ENCODE measurements at regions not wholly inside any gene's neighbourhood (a gene's known extent, or its start where the extent isn't known, plus 50 kb on each side); places are given as distances from the start of the nearest gene placed in this dataset.

DNA sequence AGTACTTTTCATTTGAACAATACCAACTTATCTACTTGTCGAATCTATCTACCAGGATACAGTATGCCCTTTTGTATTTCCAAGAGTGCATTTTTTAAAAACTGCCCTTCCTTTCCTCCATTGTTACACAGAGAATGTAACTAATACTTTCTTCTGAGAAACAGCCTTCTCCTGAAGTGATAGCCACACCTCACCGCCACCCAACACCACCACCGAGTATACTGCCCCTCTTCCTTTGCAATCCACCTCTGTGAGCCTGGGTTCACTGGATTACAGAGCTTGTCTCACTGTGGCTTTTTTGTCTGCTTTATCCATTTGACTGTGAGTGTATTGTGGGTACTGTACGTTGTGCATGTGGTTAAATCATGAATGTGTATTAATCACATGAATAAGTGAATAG, 305.4 kb downstream of the KLF12 start:
- TF ChIP-seq, protein P1, sequence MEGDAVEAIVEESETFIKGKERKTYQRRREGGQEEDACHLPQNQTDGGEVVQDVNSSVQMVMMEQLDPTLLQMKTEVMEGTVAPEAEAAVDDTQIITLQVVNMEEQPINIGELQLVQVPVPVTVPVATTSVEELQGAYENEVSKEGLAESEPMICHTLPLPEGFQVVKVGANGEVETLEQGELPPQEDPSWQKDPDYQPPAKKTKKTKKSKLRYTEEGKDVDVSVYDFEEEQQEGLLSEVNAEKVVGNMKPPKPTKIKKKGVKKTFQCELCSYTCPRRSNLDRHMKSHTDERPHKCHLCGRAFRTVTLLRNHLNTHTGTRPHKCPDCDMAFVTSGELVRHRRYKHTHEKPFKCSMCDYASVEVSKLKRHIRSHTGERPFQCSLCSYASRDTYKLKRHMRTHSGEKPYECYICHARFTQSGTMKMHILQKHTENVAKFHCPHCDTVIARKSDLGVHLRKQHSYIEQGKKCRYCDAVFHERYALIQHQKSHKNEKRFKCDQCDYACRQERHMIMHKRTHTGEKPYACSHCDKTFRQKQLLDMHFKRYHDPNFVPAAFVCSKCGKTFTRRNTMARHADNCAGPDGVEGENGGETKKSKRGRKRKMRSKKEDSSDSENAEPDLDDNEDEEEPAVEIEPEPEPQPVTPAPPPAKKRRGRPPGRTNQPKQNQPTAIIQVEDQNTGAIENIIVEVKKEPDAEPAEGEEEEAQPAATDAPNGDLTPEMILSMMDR (IDR thresholded peaks at IDR 0.05): no peak

DNA sequence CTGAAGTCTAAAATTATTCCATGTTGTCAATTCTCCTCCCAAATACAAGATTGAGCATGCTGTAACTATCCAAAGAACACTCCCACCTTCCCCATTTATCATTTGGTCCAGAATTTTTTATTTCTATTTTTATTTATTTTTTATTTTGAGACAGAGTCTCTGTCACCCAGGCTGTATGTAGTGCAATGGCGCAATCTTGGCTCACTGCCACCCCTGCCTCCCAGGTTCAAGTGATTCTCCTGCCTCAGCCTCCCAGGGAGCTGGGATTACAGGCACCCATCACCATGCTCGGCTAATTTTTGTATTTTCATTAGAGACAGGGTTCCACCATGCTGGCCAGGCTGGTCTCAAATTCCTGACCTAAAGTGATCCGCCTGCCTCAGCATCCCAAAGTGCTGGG, 306.8 kb downstream of the KLF12 start:
- TF ChIP-seq, protein P1 (IDR thresholded peaks at IDR 0.05): no peak

DNA sequence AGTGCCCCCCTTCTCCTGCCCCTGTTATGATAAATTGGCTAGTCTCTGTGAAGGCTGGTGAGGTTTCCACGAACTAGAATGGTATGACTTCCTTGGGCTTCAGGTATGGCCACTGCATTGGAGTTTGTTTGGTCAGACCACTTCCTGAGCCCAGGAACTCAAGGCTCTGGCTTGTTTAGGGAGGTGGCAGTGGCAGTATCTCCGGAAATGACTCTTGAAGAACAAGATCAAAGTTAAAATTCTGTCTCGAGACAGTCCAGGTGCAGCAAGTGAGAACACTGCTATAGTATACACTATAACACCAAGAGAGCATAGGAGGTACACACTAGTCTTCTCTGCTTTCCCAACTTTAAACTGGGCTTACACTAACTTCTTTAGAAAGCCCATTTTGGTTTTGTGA, 309.1 kb downstream of the KLF12 start:
- TF ChIP-seq, protein P1 (IDR thresholded peaks at IDR 0.05): no peak

DNA sequence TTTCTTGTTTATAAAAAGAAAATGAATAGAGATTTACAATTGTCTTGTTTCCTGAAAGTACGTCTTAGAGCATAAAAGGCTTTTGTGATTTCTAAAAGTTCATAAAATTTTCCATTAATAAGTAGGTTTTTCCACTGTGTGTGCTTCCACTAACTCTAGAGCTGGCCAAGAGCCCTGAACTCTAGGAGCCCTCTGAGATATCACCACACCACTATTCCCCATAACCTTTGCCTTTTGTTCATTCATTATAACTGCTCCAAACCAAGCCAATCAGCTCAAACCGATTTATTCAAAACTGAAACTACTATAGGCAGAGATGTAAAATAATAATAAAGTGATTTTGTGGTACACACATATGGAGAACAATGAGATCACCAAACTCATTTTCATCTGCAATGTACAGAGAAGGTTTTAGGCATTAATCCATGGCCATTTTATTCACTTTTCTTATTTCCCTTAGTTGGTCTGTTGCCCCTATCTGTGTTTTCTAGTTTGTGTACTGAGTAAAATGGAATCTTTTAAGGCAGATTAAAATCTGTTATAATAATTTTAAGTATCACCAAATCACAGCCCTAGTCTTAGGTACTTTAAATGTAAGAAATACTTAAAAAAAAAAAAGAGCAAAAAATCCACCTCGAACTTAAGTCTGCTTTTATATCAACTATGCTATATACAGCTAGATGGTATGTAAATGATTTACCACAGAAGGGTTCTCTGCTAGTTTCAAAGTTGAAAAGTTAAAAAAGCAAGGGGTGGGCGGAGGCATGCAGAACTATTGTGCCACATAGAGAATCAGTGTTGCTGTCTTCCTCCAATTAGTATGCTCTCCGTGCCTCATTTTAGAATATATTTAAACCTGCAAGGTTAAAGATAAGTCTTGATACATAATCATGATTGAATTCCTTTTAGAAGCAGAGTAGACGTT, 311.3 kb downstream of the KLF12 start:
- TF ChIP-seq, protein P1 (IDR thresholded peaks at IDR 0.05): no peak

DNA sequence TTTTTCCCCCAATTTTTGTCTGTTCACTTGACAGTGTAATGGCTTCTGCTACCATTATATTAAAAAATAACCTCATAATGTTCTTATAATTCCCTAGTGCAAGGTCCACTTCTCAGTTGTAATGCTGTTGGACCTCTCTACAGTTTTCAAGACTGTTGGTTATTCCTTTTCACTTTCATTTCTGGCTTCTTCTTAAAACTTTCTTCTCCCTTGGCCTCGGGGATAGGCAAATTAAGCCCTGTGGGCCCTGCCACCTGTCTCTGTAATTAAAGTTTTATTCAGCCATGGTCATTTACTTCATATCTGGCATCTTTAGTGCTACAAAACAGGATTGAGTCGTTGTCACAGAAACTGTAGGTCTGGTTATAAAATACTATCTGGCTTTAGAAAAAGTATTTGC, 313.5 kb downstream of the KLF12 start:
- TF ChIP-seq, protein P1 (IDR thresholded peaks at IDR 0.05): no peak

DNA sequence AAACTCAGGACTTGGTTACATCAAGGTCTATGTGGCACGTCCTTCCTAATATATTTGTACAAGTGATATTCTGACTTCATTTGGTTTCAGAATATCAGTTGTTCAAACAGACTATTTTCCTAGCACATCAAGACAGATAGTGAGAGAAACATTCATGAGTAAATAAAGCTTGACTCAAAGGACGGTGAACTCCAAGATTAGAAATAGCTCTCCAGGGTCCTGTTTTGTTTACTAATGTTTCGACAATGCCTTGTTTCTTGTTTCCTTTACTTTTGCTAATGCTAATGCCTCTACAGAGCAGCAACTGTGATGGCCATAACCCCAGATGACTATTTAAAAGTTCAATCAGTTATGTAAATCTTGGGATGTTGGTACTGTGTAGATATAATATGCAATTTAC, 313.9 kb downstream of the KLF12 start:
- TF ChIP-seq, protein P1 (IDR thresholded peaks at IDR 0.05): no peak

DNA sequence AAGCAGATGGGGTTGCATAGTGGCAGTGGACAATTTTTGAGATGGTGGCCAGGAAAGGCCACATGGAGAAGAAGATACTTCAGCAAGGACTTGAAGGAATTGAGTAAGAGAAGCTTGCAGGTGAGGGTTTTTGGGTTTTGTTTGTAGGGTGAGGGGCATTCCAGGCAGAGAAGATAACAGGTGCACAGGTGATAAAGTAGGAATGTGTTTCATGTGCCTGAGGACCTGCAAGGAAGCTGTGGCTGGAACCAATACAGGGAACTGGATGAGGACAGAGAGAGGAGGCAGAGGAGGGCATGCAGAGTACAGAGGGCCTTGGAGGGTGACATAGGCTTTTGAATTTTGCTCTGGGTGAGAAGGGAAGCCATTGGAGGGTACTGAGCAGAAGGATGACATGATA, 314.5 kb downstream of the KLF12 start:
- TF ChIP-seq, protein P1 (IDR thresholded peaks at IDR 0.05): no peak

Measured in LNCAP (cell line).